HTR-8/SVneo (cell line): ENCODE measurements at regions not wholly inside any gene's neighbourhood (a gene's known extent, or its start where the extent isn't known, plus 50 kb on each side); places are given as distances from the start of the nearest gene placed in this dataset.
"Not testable (repeated sequence)": the region's sequence is repeated elsewhere in the genome, so short reads cannot be mapped to it uniquely, and the experiment has no call there.

Experiments
- DNase-seq: peaks from one replicate; pipeline ENCODE4 v3.0.0; 2011; ENCODE audit warnings: low spot score, mixed read lengths; ENCODE audit not compliant: insufficient read length
- FAIRE-seq: peaks from 2 replicates; lab custom pipeline; 2011; peaks lifted over from hg19 to GRCh38; lab: Jason Lieb, UNC

DNA sequence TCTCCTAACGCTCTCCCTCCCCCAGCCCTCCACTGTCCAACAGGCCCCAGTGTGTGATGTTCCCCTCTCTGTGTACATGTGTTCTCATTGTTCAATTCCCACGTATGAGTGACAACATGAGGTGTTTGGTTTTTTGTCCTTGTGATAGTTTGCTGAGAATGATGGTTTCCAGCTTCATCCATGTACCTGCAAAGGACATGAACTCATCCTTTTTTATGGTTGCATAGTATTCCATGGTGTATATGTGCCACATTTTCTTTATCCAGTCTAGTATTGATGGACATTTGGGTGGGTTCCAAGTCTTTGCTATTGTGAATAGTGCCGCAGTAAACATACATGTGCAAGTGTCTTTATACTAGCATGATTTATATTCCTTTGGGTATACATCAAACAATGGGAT is 347.4 kb downstream of the MAGEE1 start:
- not testable (repeated sequence) for FAIRE-seq, DNase-seq

DNA sequence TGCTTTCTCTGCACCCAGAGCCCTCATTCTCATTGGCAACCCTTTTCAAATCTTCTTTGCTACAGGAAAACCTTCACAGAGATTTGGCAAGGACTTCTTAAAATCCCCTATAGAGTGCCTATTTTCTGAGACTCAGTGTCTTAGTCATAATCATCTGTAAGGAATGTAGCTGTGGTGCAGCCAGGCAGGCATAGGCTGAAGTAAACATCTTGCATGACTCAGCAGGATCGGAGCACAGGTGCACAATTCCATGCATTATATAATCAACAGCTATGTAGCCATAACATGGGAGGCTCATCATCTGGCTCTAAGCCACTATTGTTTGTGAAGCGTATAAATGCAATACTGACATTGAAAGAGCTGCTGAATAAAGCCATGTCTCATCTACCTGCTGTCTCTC is 368.8 kb downstream of the MAGEE1 start:
- FAIRE-seq (no peak), DNase-seq (no peak)

DNA sequence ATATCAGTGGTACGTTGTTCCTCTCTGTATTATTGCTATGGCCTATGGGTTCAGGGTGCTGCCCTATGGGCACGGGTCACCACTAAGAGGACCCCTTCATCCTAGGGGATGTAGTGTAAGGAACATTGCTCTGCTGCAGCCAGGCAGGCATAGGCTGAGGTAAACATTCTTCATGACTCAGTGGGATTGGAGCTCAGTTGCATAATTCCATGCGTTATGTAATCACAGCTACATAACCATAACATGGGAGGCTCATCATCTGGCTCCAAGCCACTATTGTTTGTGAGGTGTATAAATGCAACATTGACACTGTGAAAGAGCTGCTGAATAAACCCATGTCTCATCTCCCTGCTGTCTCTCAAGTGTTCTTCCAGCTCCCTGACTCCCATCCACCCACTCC is 375.2 kb downstream of the MAGEE1 start:
- DNase-seq (peak; percentile 9), FAIRE-seq (no peak)

DNA sequence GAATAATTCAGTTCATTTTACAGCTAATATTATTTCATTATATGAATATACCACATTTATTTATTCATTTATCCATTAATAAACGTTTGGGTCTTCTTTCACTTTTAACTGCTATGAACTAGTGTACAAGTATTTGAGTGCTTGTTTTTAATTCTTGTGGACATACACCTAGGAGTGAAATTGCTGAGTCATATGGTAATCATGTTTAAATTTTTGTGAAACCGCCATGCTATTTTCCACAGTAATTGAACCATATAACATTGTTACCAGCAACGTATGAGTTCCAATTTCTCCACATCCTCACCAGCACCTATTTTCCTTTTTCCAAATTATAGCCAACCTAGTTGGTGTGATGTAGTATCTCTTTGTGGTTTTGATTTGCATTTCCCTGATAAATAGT is 388.2 kb downstream of the MAGEE1 start:
- FAIRE-seq (no peak), DNase-seq (no peak)

DNA sequence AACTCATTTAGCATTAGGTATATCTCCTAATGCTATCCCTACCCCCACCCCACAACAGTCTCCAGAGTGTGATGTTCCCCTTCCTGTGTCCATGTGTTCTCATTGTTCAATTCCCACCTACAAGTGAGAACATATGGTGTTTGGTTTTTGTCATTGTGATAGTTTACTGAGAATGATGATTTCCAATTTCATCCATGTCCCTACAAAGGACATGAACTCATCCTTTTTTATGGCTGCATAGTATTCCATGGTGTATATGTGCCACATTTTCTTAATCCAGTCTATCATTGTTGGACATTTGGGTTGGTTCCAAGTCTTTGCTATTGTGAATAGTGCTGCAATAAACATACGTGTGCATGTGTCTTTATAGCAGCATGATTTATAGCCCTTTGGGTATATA is 389.8 kb downstream of the MAGEE1 start:
- FAIRE-seq, DNase-seq: not testable (repeated sequence)

DNA sequence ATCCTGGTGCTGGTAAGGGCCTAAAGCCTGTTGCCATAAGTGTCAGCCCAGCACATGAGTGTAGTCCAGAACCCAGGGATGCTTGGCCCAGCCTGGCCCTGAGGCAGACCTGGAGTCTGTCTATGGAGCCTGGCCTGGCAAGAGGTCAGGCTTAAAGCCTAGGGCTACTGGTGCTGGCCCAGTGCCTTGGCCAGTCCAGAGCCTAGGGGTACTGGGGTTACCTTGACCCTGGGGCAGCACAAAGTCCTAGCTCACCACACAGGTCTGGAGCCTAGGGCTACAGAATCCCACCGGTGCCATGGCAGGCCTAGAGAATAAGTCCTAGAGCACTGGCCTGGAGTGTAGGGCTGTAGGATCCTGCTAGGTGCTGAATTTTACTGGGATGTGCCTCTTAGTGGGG is 393.8 kb downstream of the MAGEE1 start:
- no peak for DNase-seq
- no peak for FAIRE-seq

DNA sequence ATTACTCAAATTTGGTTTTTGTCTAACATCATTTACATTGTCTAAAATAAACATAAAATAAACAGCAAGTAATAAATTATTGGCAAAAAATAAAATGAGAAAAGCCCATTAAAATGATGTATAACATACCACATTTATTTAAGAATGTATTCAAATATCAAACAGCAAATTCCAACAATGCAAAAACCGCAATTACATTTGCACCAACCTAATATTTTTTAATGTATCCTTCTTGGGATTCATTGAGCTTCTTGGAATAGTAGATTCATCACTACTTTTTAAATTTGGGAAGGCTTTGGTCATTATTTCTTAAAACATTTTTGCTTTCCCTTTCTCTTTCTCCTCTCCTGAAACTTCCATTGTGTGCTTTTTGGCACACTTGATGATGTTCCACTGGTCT is 400.2 kb downstream of the MAGEE1 start:
- DNase-seq (no peak), FAIRE-seq (no peak)

DNA sequence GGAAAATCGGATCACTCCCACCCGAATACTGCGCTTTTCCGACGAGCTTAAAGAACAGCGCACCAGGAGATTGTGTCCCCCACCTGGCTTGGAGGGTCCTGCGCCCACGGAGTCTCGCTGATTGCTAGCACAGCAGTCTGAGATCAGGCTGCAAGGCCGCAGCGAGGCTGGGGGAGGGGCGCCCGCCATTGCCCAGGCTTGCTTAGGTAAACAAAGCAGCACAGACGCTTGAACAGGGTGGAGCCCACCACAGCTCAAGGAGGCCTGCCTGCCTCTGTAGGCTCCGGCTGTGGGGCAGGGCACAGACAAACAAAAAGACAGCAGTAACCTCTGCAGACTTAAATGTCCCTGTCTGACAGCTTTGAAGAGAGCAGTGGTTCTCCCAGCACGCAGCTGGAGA is 413.4 kb downstream of the MAGEE1 start:
- DNase-seq, FAIRE-seq: not testable (repeated sequence)

DNA sequence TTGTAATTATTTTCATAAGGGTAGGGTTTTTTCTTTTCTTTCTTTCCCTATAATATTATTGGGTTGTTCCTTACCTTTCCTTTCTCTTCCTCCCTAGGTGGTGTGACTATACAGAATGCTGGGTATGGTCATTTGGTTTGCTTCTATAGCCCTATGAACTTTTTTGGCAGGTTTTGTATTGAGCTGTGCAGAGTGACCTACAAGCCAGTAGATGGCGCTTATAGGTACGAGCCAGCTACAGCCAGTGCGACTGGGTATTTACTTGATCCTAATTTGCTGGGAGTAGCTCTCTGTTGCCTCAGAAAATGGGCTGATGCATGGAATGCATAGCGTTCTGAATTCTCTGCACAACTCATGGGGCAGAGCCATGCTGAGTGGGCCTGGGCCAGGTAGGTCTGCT is 423.3 kb downstream of the MAGEE1 start:
- DNase-seq (no peak), FAIRE-seq (no peak)

DNA sequence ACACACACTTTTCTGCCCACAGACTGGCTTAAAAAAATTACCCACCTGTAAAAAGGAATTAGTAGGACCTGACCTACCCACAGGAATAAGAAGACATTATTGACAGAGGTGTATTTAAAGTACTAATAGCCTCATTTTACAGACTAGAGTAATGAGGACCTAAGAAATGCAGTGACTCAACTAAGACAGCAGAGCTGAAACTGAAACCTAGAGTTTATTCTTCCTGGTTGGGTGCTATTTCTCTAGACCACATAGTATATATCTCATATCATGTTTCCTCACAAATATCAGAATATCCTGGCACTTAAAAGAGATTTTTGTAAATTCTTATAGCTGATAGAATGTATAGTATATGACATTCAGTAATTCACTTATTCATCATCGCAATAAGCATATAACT is 435.0 kb downstream of the MAGEE1 start:
- no peak for DNase-seq
- FAIRE-seq, result no peak

DNA sequence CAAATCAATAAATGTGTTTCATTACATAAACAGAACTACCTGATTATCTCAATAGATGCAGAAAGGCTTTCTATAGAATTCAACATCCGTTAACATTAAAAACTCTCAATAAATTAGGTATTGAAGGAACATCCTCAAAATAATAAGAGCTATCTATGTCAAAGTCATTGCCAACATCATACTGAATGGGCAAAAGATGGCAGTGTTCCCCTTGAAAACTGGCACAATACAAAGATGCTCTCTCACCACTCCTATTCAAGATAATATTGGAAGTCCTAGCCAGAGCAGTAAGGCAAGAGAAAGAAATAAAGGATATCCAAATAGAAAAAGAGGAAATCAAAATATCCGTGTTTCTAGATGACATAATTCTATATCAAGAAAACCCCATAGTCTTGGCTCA is 466.4 kb downstream of the MAGEE1 start:
- FAIRE-seq (no peak), DNase-seq (no peak)

DNA sequence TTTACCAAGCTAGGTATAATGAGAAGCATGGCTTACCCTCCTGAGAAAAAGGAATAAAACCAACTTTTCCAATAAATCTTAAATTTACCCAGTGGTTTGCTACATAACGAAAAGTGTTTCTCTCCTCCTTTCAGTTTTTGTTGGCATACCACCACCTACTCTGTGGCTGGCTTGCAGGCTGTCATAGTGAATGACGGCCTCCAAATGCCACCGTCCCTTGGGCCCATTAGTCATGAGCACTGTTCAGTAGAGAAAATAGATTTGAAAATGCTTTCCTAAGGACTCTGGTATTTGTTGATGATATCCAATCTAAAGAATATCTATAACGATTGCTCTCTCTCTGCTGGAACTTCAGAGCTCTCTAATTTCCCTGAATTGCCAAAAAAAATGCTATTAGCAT is 488.3 kb downstream of the MAGEE1 start:
- FAIRE-seq (no peak), DNase-seq (no peak)

DNA sequence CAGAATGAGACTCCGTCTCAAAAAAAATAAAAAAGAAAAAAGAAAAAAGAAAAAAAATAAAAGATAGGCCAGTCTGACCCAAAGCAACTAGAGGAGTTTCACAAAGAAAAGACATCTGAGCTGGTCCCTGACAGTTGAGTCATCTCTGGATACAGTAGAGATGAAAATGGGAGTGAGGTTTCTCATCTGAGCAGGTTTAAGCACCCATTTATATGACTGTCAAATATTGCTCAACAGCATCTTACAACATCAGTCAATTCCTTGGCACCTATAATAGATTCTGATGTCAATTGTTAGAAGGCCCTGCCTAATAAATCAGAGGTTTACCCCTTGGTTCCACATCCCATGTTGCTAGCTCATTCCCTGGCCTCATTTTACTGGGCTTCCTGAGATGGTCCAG is 490.5 kb downstream of the MAGEE1 start:
- FAIRE-seq (no peak), DNase-seq (no peak)

DNA sequence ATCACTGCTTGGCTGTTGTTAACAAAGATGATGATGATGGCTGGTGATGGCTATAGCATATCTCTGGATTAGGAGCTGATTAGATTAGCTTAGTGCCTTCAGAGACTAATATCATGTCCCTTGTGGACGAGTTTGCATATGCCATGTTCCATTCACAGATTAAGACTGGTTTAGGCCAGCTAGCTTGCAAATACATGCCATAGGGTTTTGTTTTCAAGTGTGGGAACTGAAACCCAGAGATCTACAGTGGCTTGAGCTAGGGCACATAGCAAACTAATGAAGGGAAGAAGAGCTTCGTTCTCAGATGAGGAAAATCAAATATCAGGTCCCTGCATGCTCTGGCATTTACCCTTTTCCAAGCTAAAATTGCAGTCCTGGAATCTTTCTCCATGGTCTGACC is 492.3 kb downstream of the MAGEE1 start:
- no peak for FAIRE-seq

DNA sequence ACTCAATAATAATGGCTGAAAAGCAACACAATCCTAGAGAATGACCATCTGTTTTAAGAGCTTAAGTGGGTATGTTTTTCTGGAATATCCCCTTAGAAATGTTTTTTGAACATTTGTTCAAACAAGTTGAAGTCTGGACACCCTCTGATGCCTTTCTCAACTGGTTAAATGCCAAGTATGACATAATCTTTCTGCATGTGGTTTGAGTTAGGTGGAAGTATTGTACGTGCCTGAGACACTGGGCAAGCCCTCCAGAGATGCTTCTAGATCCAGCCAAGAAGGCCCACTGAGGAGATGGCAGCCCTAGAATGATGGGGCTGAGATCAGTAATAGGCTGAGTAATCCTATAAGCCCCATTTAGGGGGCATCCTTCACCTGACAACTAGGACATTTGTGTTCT is 493.1 kb downstream of the MAGEE1 start:
- FAIRE-seq (no peak), DNase-seq (no peak)

More for the DNA sequence above, 492.3 kb downstream of the MAGEE1 start:
- DNase-seq, result no peak

DNA sequence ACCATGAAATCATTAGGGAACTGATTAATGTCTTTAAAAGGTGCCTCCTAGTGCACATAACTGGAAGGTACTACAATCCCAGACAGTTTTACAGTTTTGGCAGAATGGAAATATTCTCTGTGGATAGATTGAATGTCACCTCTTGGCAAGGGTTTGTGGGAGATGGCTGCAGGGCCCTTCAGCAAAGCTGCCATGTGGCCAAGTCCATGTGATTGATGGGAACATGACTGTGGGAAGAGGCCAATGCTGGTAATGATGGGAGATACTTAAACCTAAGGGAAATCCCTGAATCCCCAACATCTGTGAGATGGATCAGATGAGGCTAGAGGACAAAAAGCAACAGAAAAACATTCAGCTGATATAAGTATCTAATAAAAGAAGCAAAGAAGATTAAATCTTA is 493.7 kb downstream of the MAGEE1 start:
- no peak for DNase-seq
- FAIRE-seq, result no peak

DNA sequence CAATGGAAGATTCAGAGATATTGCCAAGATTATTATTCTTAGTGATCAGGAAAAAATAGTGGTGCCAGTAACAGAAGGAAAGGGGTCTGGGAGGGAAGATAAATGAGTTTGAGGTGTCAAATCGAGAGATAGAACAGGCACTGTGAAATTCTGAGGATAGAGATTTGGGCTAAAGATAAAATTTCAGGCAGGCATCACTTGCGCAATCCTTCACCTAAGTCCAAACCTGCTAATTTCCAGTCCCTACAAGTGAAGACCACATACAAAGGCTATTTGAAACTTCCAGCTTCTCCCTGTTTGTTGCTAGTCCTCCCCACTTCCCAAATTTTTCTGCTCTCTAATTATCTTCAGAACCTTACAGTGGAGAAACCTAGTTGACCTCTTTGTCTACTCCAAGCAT is 494.6 kb downstream of the MAGEE1 start:
- FAIRE-seq (no peak), DNase-seq (no peak)

DNA sequence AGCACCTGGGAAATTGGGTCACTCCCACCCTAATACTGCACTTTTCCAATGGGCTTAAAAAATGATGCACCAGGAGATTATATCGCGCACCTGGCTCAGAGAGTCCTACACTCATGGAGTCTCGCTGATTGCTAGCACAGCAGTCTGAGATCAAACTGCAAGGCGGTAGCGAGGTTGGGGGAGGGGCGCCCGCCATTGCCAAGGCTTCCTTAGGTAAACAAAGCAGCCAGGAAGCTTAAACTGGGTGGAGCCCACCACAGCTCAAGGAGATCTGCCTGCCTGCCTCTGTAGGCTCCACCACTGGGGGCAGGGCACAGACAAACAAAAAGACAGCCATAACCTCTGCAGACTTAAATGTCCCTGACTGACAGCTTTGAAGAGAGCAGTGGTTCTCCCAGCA is 497.1 kb downstream of the MAGEE1 start:
- not testable (repeated sequence) for DNase-seq, FAIRE-seq

DNA sequence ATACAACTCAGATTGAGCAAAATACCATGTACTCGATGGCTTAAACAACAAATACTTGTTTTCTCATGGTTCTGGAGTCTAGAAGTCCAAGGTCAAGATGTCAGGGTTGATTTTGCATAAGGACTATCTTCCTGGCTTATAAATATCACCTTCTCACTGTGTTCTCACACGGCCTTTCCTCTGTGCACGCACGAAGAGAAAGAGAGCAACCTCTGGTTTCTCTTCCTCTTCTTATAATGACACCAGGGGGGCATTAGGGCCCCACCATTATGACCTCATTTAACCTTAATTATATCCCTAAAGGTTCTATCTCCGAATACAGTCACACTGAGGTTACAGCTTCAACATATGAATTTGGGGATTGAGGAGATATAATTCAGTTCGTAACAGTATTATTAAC is 504.0 kb downstream of the MAGEE1 start:
- FAIRE-seq (no peak), DNase-seq (no peak)

DNA sequence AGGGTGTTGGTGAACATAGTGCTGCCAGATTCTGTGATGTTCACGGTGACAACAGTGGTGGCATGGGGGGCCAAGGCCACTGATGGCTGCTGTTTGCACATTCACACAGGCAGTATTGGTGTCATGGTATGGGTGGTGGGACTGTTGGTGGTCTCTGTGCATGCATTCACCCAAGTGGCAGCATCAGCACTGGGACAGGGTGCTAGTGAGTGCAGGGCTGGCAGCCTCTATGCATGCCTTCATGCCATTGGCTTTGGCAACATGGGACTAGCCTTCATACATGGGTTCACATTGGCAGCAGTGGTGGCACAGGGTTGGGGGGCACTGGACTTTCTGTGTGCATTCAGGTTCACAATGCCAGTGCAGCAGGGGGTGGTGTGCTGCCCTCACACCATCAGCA is 489.7 kb upstream of the FGF16 start:
- FAIRE-seq, result no peak

DNA sequence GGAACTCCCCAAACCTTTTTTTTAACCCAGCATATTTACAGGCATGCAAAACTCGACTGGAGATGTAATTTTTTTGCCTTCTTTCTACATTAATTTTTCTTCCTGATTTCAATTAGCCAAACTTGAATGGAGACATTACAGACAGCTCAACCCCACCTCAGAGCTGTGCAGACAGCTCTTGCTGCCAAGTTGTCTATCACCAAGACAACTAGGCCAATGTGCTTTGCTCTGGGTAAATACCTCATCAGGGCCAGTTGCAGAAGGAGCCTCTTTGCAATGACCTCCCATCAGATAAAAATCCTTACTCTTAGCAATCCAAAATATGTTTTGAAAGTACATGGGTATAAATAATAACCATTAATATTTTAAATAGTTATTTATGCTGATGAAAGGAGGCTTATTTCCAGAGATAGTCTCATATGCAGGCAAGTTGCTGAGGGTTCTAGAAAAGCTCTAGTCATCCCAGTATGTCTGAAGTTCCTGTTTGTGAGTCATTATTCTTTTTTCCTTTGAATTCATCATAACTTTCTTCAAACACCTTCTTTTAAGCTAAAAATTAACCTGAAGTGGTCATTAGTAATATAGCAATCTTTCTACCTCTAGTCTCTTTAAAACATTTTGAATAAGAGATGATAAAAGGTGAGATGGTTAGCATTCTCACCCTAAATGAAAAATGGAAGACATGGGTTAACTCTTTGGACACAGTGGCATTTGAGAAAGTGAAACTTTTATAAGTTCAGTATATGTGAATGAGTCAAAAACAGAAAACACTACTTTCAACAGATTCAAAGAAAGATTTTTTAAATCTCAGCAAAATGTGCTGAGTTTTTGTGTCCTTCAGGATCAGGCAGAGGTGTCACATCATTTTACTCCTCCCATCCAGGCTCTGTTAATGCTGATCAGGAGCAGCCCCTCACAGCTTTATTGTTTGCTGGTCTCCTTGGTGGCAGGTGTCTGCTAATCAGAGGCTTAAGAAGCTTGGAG is 475.5 kb upstream of the FGF16 start:
- FAIRE-seq (no peak), DNase-seq (no peak)

More for the DNA sequence above, 489.7 kb upstream of the FGF16 start:
- DNase-seq, result no peak

DNA sequence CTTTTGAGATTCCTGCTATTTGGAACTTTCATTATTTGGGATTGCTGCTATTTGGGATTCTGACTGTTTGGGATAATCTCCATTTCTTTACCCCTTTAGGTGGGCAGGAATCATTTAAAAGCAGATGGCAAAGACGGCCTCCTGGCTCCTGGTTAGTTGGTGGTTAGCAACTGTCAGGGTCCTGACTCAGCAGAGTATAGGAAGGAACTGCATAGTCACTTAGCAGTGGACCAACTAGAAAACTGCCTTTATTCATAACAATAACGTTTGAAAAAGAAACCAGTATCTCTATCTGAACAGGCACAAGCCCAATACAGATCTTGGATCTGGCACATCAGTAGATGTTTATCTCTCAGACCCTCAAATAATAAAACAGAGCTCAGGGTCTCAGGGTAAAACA is 469.7 kb upstream of the FGF16 start:
- FAIRE-seq, result no peak
- DNase-seq, result no peak
